ENCODE measurements at regions not wholly inside any gene's neighbourhood (a gene's known extent, or its start where the extent isn't known, plus 50 kb on each side); places are given as distances from the start of the nearest gene placed in this dataset.

DNA sequence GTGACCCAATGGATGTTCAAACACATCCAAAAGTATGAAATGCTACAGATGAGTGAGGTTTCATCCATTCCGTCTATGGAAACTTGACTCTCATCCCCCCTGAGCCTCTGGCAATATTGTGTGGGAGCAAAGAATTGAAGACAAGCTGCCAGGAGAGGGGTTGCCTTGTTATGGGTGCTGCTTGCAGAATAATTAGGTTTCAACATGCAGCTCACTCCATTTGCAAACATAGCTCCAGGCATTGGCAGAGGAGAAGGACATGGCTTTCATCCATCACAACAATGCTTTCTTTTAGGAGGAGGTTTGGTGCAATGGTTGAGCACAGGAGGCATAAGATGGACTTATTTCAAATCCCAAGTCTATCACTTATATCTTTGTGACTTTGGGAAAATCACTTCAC is 220.7 kb upstream of the SRRM4 start:
- H3F3A ChIP-seq (ENCODE audit: insufficient read depth, low read length) = no peaks in the 10 kb centered on the region
- H3K4me3 ChIP-seq (ENCODE audit: low read length) = no peak overlapping the region
- no peaks in the 10 kb centered on the region for H4K20me1 ChIP-seq (ENCODE audit: insufficient read depth, low read length)
- H3K9me3 ChIP-seq (replicated peaks; ENCODE audit: insufficient read depth, low read length) = no peaks in the 10 kb centered on the region
- H3K9ac ChIP-seq (ENCODE audit: low read length) = no peak overlapping the region
- no peak for DNase-seq
- no peaks in the 10 kb centered on the region for H3K27me3 ChIP-seq (replicated peaks; ENCODE audit: insufficient read depth, low read length)
- H3K27ac ChIP-seq (ENCODE audit: low read length) = no peak overlapping the region
- H3K36me3 ChIP-seq (replicated peaks; ENCODE audit: insufficient read depth, low read length) = no peaks in the 10 kb centered on the region
- TF ChIP-seq EZH2phosphoT487 (IDR thresholded peaks at IDR 0.05; ENCODE audit: low read length) = no peak
- TF ChIP-seq, protein P1, sequence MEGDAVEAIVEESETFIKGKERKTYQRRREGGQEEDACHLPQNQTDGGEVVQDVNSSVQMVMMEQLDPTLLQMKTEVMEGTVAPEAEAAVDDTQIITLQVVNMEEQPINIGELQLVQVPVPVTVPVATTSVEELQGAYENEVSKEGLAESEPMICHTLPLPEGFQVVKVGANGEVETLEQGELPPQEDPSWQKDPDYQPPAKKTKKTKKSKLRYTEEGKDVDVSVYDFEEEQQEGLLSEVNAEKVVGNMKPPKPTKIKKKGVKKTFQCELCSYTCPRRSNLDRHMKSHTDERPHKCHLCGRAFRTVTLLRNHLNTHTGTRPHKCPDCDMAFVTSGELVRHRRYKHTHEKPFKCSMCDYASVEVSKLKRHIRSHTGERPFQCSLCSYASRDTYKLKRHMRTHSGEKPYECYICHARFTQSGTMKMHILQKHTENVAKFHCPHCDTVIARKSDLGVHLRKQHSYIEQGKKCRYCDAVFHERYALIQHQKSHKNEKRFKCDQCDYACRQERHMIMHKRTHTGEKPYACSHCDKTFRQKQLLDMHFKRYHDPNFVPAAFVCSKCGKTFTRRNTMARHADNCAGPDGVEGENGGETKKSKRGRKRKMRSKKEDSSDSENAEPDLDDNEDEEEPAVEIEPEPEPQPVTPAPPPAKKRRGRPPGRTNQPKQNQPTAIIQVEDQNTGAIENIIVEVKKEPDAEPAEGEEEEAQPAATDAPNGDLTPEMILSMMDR (IDR thresholded peaks at IDR 0.05; ENCODE audit: low read length) = no peak
- TF ChIP-seq EZH2 (optimal IDR thresholded peaks at IDR 0.05; ENCODE audit: low read depth, low read length) = no peak
- no peaks in the 10 kb centered on the region for H3K9me2 ChIP-seq (replicated peaks; ENCODE audit: insufficient read depth, low read length)
- H3K79me2 ChIP-seq (ENCODE audit: low read length) = no peaks in the 10 kb centered on the region
- H3K4me2 ChIP-seq (ENCODE audit: low read depth, low read length) = no peak overlapping the region
- H2AFZ ChIP-seq (ENCODE audit: low read length) = no peak overlapping the region
- H3K4me1 ChIP-seq (ENCODE audit: low read length) = no peaks in the 10 kb centered on the region

GRCh38 chr12:118763234-118763633 is 218.1 kb upstream of the SRRM4 start:
- no peak overlapping the region for H3K4me2 ChIP-seq (ENCODE audit: low read depth, low read length)
- H3K4me3 ChIP-seq (ENCODE audit: low read length) = no peak overlapping the region
- H3K9me2 ChIP-seq (replicated peaks; ENCODE audit: insufficient read depth, low read length) = no peaks in the 10 kb centered on the region
- H3K79me2 ChIP-seq (ENCODE audit: low read length) = no peaks in the 10 kb centered on the region
- DNase-seq = no peak
- H3K4me1 ChIP-seq (ENCODE audit: low read length) = no peaks in the 10 kb centered on the region
- no peaks in the 10 kb centered on the region for H3K9me3 ChIP-seq (replicated peaks; ENCODE audit: insufficient read depth, low read length)
- no peaks in the 10 kb centered on the region for H3K36me3 ChIP-seq (replicated peaks; ENCODE audit: insufficient read depth, low read length)
- H4K20me1 ChIP-seq (ENCODE audit: insufficient read depth, low read length) = no peaks in the 10 kb centered on the region
- no peak overlapping the region for H2AFZ ChIP-seq (ENCODE audit: low read length)
- TF ChIP-seq, protein P1 (IDR thresholded peaks at IDR 0.05; ENCODE audit: low read length) = no peak
- no peak for TF ChIP-seq EZH2phosphoT487 (IDR thresholded peaks at IDR 0.05; ENCODE audit: low read length)
- TF ChIP-seq EZH2 (optimal IDR thresholded peaks at IDR 0.05; ENCODE audit: low read depth, low read length) = no peak
- no peak overlapping the region for H3K9ac ChIP-seq (ENCODE audit: low read length)
- no peak overlapping the region for H3K27ac ChIP-seq (ENCODE audit: low read length)
- H3K27me3 ChIP-seq (replicated peaks; ENCODE audit: insufficient read depth, low read length) = no peaks in the 10 kb centered on the region
- no peaks in the 10 kb centered on the region for H3F3A ChIP-seq (ENCODE audit: insufficient read depth, low read length)

DNA sequence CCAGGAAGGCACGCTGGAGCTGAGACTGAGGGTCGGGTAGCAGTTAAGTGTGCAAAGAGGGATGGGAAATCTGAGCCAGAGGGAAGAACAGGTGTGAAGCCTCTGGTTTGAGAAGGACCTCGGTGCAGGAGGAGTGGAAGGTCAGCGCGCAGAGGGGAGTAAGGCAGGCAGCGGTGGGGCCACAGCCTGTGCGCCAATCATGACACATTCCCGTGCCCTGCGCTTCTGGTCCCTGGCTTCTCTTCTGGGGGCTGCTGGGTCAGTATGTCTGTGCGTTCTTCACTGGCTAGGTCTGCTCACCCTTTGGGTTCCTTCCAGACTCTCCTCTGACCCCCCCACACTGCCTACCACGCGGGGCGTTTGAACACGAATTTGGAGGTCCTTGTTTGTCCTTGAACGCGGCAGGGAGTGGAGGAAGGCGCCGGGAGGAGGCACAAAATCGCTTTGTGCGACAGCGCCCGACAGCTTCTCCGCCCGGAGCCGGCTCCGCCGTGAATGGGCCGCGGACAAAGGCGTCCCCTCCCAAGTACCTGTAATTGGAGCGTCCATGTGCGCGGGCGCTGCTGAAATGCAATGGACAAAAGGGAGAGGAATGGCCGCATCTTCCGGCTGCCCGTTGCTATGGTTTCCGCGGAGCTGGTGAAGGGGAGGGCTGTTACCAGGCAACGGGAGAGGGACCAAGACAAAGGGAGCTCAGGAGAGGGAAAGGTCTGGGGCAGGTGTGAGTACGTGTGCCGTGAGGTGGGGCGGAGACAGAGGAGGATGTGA is 207.2 kb upstream of the SRRM4 start:
- H4K20me1 ChIP-seq (ENCODE audit: insufficient read depth, low read length) = no peaks in the 10 kb centered on the region
- no peaks in the 10 kb centered on the region for H3K36me3 ChIP-seq (replicated peaks; ENCODE audit: insufficient read depth, low read length)
- no peak overlapping the region for H2AFZ ChIP-seq (ENCODE audit: low read length)
- H3K27ac ChIP-seq (ENCODE audit: low read length) = no peak overlapping the region
- no peaks in the 10 kb centered on the region for H3K4me1 ChIP-seq (ENCODE audit: low read length)
- no peak overlapping the region for H3K4me3 ChIP-seq (ENCODE audit: low read length)
- H3K9ac ChIP-seq (ENCODE audit: low read length) = no peak overlapping the region
- H3K9me3 ChIP-seq (replicated peaks; ENCODE audit: insufficient read depth, low read length) = no peaks in the 10 kb centered on the region
- no peak overlapping the region for H3K4me2 ChIP-seq (ENCODE audit: low read depth, low read length)
- TF ChIP-seq, protein P1 (IDR thresholded peaks at IDR 0.05; ENCODE audit: low read length) = no peak
- TF ChIP-seq EZH2 (optimal IDR thresholded peaks at IDR 0.05; ENCODE audit: low read depth, low read length) (no peak), EZH2phosphoT487 (IDR thresholded peaks at IDR 0.05; ENCODE audit: low read length) (no peak)
- no peaks in the 10 kb centered on the region for H3K79me2 ChIP-seq (ENCODE audit: low read length)
- H3K27me3 ChIP-seq (replicated peaks; ENCODE audit: insufficient read depth, low read length) = no peaks in the 10 kb centered on the region
- H3F3A ChIP-seq (ENCODE audit: insufficient read depth, low read length) = no peaks in the 10 kb centered on the region
- no peak for DNase-seq
- no peaks in the 10 kb centered on the region for H3K9me2 ChIP-seq (replicated peaks; ENCODE audit: insufficient read depth, low read length)
